ENCODE measurements at regions not wholly inside any gene's neighbourhood (a gene's known extent, or its start where the extent isn't known, plus 50 kb on each side); places are given as distances from the start of the nearest gene placed in this dataset.

GRCh38 chr3:187856555-187856954 is 111.3 kb upstream of the BCL6 start:
- no peak for DNase-seq (ENCODE audit: low spot score)
- Mint-ChIP-seq H3K4me1 (peaks cover 9% of the 10 kb centered on the region), H3K9me3 (peaks cover 35% of the 10 kb centered on the region), H3K36me3 (peaks cover 32% of the 10 kb centered on the region), H3K27ac (no peak overlapping the region), H3K4me3 (no peak overlapping the region), H3K27me3 (ENCODE audit: low read depth) (no peaks in the 10 kb centered on the region; the same call in 1 of the 2 replicates)
- TF ChIP-seq PRRX2 (CRISPR knock-in tag; IDR thresholded peaks at IDR 0.05) = no peak
- TF ChIP-seq GABPB1 (CRISPR knock-in tag; IDR thresholded peaks at IDR 0.05) = no peak
- TF ChIP-seq ZNF281 (CRISPR knock-in tag; IDR thresholded peaks at IDR 0.05) = no peak
- TF ChIP-seq STAT6 (CRISPR knock-in tag; conservative IDR thresholded peaks at IDR 0.05; ENCODE audit: low read depth) = no peak
- no peak for TF ChIP-seq NFATC4 (CRISPR knock-in tag; IDR thresholded peaks at IDR 0.05)
- no peak for TF ChIP-seq NFYB (CRISPR knock-in tag; conservative IDR thresholded peaks at IDR 0.05; ENCODE audit: low read depth)
- TF ChIP-seq JAZF1 (CRISPR knock-in tag; IDR thresholded peaks at IDR 0.05) = no peak
- CTCF ChIA-PET = interaction anchor here (1.3 kb wide), 1 partner anchor 109 kb away, joined by 4 read pairs; no protein-coding TSS in a partner anchor
- POLR2A ChIA-PET = no interaction called here
- ATAC-seq = no peak

- H3K27ac Mint-ChIP-seq = no peak overlapping the region
- peaks cover 27% of the 10 kb centered on the region for H3K9me3 Mint-ChIP-seq
- H3K4me3 Mint-ChIP-seq = no peak overlapping the region
- ChIA-PET POLR2A (no interaction called here), CTCF (interaction anchor here (1.4 kb wide), 1 partner anchor 118 kb away, joined by 3 read pairs; no protein-coding TSS in a partner anchor)
- no peaks in the 10 kb centered on the region; the same call in 1 of the 2 replicates for H3K27me3 Mint-ChIP-seq (ENCODE audit: low read depth)
- DNase-seq (ENCODE audit: low spot score) = no peak
- peaks cover 14% of the 10 kb centered on the region for H3K4me1 Mint-ChIP-seq
- no peak for ATAC-seq
- peaks cover 24% of the 10 kb centered on the region for H3K36me3 Mint-ChIP-seq
- no peak for TF ChIP-seq CREB1 (CRISPR knock-in tag; IDR thresholded peaks at IDR 0.05)
- TF ChIP-seq ZMAT4 (CRISPR knock-in tag; IDR thresholded peaks at IDR 0.05) = no peak
- no peak for TF ChIP-seq IRF1 (CRISPR knock-in tag; IDR thresholded peaks at IDR 0.05)
- no peak for TF ChIP-seq AR (CRISPR knock-in tag; IDR thresholded peaks at IDR 0.05)
- TF ChIP-seq ZNF532 (CRISPR knock-in tag; IDR thresholded peaks at IDR 0.05; ENCODE audit: borderline replicate concordance) = no peak
- TF ChIP-seq E2F4 (CRISPR knock-in tag; IDR thresholded peaks at IDR 0.05; ENCODE audit: borderline replicate concordance, low read depth) = no peak
- TF ChIP-seq EMX1 (CRISPR knock-in tag; IDR thresholded peaks at IDR 0.05) = no peak
- TF ChIP-seq FOXK1 (CRISPR knock-in tag; IDR thresholded peaks at IDR 0.05) = no peak
- no peak for TF ChIP-seq ZBTB43 (CRISPR knock-in tag; IDR thresholded peaks at IDR 0.05)
- no peak for TF ChIP-seq USF2 (CRISPR knock-in tag; IDR thresholded peaks at IDR 0.05)
- TF ChIP-seq ZNF232 (CRISPR knock-in tag; IDR thresholded peaks at IDR 0.05) = no peak
These were observed 112.8 kb upstream of the BCL6 start for GRCh38 chr3:187858041-187858440.

All from WTC11 (cell line).